GM10266 (cell line): ENCODE measurements at regions not wholly inside any gene's neighbourhood (a gene's known extent, or its start where the extent isn't known, plus 50 kb on each side); places are given as distances from the start of the nearest gene placed in this dataset.

Experiments used
- DNase-seq: peaks from one replicate; pipeline ENCODE4 v3.0.0; 2012; ENCODE audit errors: extremely low spot score
- TF ChIP-seq, protein P1 (sequence below): IDR thresholded peaks from 2 replicates; pipeline ENCODE4 v1.5.1; 2012; ENCODE audit warnings: mild to moderate bottlenecking, low read depth; ENCODE audit not compliant: control insufficient read depth, insufficient read depth; ENCODE audit errors: missing control alignments

GRCh38 chr21:18460979-18461378 is 57.4 kb upstream of the TMPRSS15 start:
- DNase-seq: no peak
- TF ChIP-seq, protein P1, sequence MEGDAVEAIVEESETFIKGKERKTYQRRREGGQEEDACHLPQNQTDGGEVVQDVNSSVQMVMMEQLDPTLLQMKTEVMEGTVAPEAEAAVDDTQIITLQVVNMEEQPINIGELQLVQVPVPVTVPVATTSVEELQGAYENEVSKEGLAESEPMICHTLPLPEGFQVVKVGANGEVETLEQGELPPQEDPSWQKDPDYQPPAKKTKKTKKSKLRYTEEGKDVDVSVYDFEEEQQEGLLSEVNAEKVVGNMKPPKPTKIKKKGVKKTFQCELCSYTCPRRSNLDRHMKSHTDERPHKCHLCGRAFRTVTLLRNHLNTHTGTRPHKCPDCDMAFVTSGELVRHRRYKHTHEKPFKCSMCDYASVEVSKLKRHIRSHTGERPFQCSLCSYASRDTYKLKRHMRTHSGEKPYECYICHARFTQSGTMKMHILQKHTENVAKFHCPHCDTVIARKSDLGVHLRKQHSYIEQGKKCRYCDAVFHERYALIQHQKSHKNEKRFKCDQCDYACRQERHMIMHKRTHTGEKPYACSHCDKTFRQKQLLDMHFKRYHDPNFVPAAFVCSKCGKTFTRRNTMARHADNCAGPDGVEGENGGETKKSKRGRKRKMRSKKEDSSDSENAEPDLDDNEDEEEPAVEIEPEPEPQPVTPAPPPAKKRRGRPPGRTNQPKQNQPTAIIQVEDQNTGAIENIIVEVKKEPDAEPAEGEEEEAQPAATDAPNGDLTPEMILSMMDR: no peak

GRCh38 chr21:18461743-18462142 is 58.2 kb upstream of the TMPRSS15 start:
- no peak for DNase-seq
- TF ChIP-seq, protein P1: no peak

DNA sequence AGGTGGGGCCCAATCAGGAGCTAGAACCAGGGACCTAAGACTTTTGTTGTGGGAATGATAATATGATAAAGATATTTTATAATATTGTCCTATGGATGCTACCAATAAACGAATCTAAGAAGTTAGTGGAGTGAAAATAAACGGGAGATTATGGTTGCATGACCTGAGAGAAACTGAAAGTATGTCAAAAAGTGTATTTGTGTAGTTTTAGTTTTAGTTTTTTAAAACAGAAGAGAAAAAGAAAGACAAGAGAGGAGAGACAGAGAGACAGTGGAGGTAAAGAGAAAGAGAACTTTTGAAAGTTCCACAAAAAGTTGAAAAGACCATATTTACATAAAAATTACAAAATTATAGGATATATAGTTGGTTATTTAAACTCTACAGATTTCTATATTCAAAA is 64.1 kb upstream of the TMPRSS15 start:
- DNase-seq: no peak
- TF ChIP-seq, protein P1: no peak

DNA sequence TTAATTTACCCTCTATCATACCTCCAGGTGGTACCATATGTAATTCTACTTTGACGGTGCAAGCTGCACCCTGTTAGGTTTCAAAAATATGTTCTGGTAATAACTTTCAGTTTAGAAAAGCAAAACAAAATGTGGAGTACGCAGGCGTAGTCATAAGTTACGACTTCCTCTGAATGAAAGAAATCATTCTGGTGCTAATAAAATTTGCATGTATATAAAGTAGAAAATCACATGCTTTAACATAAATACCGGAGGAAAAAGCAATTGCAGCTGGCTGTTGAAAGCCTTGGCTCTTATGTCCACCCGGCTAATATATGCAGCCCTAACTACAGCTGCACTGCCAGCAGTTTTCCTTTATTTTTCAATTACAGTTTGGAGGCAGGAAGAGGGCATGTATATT is 65.2 kb upstream of the TMPRSS15 start:
- TF ChIP-seq, protein P1: no peak
- DNase-seq: no peak

- TF ChIP-seq, protein P1: no peak
- no peak for DNase-seq
Measured at GRCh38 chr21:18476639-18477038, 73.1 kb upstream of the TMPRSS15 start.

GRCh38 chr21:18477043-18477442 is 73.5 kb upstream of the TMPRSS15 start:
- DNase-seq: no peak

DNA sequence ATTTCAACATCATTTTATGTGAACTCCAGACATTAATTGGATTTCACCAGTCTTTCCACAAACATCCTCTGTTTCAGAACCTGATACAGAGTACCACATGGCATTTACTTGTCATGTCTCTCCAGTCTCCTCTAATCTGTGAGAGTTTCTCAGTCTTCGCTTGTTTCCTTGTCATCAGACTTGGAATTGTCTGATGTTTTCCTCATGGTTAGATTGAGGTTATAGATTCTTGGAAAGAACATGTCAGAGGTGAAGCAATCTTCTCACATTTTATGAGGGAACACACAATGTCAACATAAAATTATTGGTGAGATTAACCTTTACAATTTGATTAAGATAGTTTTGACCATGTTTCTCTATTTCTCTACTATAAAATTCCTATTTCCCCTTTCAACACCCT is 74.9 kb upstream of the TMPRSS15 start:
- DNase-seq: no peak
- TF ChIP-seq, protein P1: no peak

More at GRCh38 chr21:18477043-18477442, 73.5 kb upstream of the TMPRSS15 start:
- TF ChIP-seq, protein P1: no peak

GRCh38 chr21:18488252-18488651 is 84.7 kb upstream of the TMPRSS15 start:
- DNase-seq: no peak
- TF ChIP-seq, protein P1: no peak
